ENCODE measurements at regions not wholly inside any gene's neighbourhood (a gene's known extent, or its start where the extent isn't known, plus 50 kb on each side); places are given as distances from the start of the nearest gene placed in this dataset.

DNA sequence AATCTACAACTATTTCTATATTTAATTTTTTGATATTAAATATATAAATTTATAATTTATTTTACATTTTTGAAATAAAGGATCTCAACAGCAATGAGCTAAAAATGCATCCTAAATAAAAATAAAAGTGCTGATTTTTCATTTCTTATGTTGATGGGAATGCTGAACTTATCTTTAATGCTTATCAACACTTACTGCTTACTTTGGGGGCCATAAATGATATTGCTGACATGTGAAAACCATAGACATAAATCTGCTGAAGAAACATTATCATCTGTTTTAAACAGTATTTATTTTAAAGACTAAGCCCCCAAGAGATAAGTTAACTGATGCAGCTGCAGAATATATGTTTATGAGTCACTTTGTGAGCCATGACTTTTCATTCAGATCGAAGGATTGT lies 594.1 kb upstream of the PKN2 start:
- TF ChIP-seq, protein P1, sequence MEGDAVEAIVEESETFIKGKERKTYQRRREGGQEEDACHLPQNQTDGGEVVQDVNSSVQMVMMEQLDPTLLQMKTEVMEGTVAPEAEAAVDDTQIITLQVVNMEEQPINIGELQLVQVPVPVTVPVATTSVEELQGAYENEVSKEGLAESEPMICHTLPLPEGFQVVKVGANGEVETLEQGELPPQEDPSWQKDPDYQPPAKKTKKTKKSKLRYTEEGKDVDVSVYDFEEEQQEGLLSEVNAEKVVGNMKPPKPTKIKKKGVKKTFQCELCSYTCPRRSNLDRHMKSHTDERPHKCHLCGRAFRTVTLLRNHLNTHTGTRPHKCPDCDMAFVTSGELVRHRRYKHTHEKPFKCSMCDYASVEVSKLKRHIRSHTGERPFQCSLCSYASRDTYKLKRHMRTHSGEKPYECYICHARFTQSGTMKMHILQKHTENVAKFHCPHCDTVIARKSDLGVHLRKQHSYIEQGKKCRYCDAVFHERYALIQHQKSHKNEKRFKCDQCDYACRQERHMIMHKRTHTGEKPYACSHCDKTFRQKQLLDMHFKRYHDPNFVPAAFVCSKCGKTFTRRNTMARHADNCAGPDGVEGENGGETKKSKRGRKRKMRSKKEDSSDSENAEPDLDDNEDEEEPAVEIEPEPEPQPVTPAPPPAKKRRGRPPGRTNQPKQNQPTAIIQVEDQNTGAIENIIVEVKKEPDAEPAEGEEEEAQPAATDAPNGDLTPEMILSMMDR (IDR thresholded peaks at IDR 0.05) = no peak
- no peak overlapping the region for H3K27ac ChIP-seq
- H3K36me3 ChIP-seq = no peaks in the 10 kb centered on the region
- no peak for ATAC-seq
- H3K4me3 ChIP-seq = no peak overlapping the region
- H3K4me1 ChIP-seq = no peaks in the 10 kb centered on the region
- no peaks in the 10 kb centered on the region for H3K9me3 ChIP-seq
- H3K27me3 ChIP-seq (ENCODE audit: low read depth) = no peaks in the 10 kb centered on the region
- DNase-seq = no peak
- intact Hi-C loops (cut with DNase I) = no loop called here

DNA sequence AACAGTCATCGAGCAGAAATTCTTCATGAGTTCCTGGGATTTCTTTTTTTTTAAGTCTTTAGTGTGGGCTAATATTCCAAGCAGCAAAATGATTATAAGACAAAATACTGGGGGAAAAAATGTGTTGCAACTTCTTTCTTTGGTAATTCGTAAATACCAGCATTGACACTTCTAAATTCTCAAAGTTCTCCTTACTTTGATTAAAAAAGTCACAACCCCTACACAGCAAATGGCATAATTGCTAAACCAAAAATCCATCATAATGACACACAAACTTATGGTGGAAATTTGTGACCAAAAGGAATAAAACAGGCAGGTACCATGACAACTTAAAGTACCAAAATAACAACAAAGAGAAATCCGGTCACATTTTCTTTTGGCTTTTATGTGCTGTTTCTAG lies 585.2 kb upstream of the PKN2 start:
- DNase-seq = no peak
- no peaks in the 10 kb centered on the region for H3K4me1 ChIP-seq
- no peaks in the 10 kb centered on the region for H3K9me3 ChIP-seq
- intact Hi-C loops (cut with DNase I) = no loop called here
- H3K27ac ChIP-seq = no peak overlapping the region
- no peaks in the 10 kb centered on the region for H3K27me3 ChIP-seq (ENCODE audit: low read depth)
- H3K36me3 ChIP-seq = no peaks in the 10 kb centered on the region
- TF ChIP-seq, protein P1 (IDR thresholded peaks at IDR 0.05) = no peak
- no peak for ATAC-seq
- no peak overlapping the region for H3K4me3 ChIP-seq

GRCh38 chr1:88101041-88101440 lies 583.0 kb upstream of the PKN2 start:
- TF ChIP-seq, protein P1 (IDR thresholded peaks at IDR 0.05) = no peak
- H3K27me3 ChIP-seq (ENCODE audit: low read depth) = no peaks in the 10 kb centered on the region
- H3K9me3 ChIP-seq = no peaks in the 10 kb centered on the region
- intact Hi-C loops (cut with DNase I) = no loop called here
- DNase-seq = no peak
- H3K4me3 ChIP-seq = no peak overlapping the region
- ATAC-seq = no peak
- no peak overlapping the region for H3K27ac ChIP-seq
- H3K36me3 ChIP-seq = no peaks in the 10 kb centered on the region
- no peaks in the 10 kb centered on the region for H3K4me1 ChIP-seq

DNA sequence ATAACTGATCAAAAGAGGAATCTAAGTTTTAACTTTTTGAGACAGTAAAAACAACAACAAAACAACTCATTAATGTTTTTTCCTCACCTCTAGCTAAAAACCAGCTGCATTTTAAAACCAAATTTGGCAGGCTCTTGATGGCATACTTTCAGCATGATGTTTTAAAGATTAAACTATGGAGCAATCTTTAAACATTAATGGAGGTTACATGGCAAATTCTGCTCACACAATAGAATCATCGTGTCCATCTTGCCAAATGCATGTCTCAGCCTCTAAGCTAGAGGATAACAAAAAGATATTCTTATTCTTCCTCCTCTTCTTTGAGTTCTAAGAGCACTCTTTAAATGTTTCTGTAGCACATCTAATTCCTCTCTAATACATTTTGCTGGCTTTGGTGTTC lies 579.8 kb upstream of the PKN2 start:
- intact Hi-C loops (cut with DNase I) = no loop called here

DNA sequence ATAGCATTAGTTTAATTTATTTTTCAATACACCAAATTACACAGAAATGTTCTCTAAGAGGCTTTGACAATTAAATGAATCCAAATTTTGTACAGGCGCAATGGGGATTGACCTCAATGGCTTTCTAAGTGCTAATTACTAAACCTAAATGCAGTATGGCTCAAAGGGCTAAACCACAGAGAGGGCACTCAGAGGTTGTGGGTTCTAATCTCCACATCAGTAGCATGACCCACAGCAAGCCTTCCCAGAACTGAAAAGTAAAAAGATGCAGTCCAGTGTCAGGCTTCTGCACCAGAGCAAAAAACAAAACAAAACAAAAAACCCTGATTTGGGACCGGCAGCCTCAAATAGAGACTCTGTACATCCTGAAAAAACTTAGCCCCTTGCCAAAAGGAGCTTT lies 579.2 kb upstream of the PKN2 start:
- TF ChIP-seq, protein P1 (IDR thresholded peaks at IDR 0.05) = no peak
- intact Hi-C loops (cut with DNase I) = no loop called here

More for the DNA sequence above, 579.8 kb upstream of the PKN2 start:
- no peaks in the 10 kb centered on the region for H3K36me3 ChIP-seq
- H3K4me3 ChIP-seq = no peak overlapping the region
- no peaks in the 10 kb centered on the region for H3K9me3 ChIP-seq
- no peaks in the 10 kb centered on the region for H3K4me1 ChIP-seq
- ATAC-seq = no peak
- no peaks in the 10 kb centered on the region for H3K27me3 ChIP-seq (ENCODE audit: low read depth)
- TF ChIP-seq, protein P1 (IDR thresholded peaks at IDR 0.05) = no peak
- H3K27ac ChIP-seq = no peak overlapping the region
- no peak for DNase-seq

GRCh38 chr1:88111816-88112215 lies 572.3 kb upstream of the PKN2 start:
- Histone ChIP-seq H3K4me1 (no peaks in the 10 kb centered on the region), H3K27me3 (ENCODE audit: low read depth) (no peaks in the 10 kb centered on the region), H3K4me3 (no peak overlapping the region), H3K27ac (no peak overlapping the region), H3K36me3 (no peaks in the 10 kb centered on the region), H3K9me3 (no peaks in the 10 kb centered on the region)
- TF ChIP-seq, protein P1 (IDR thresholded peaks at IDR 0.05) = no peak
- intact Hi-C loops (cut with DNase I) = no loop called here
- DNase-seq (no peak), ATAC-seq (no peak)

More for the DNA sequence above, 579.2 kb upstream of the PKN2 start:
- ATAC-seq (no peak), DNase-seq (no peak)
- no peaks in the 10 kb centered on the region for H3K27me3 ChIP-seq (ENCODE audit: low read depth)
- no peaks in the 10 kb centered on the region for H3K36me3 ChIP-seq
- no peak overlapping the region for H3K4me3 ChIP-seq
- H3K9me3 ChIP-seq = no peaks in the 10 kb centered on the region
- H3K27ac ChIP-seq = no peak overlapping the region
- H3K4me1 ChIP-seq = no peaks in the 10 kb centered on the region
